ENCODE measurements at regions not wholly inside any gene's neighbourhood (a gene's known extent, or its start where the extent isn't known, plus 50 kb on each side); places are given as distances from the start of the nearest gene placed in this dataset.

GRCh38 chr4:32624943-32625603, 1904.9 kb downstream of the PCDH7 start:
- Histone ChIP-seq H3K36me3 (ENCODE audit: control insufficient read depth, insufficient read depth, low read length) (no peaks in the 10 kb centered on the region; the same call in 1 of the 2 replicates), H3K27ac (ENCODE audit: low read length) (no peak overlapping the region), H3K4me1 (ENCODE audit: control insufficient read depth, insufficient read depth, low read length) (no peaks in the 10 kb centered on the region), H3K27me3 (ENCODE audit: control insufficient read depth, insufficient read depth, low read length) (no peaks in the 10 kb centered on the region), H3K9me3 (ENCODE audit: control insufficient read depth, insufficient read depth, low read depth, low read length) (no peaks in the 10 kb centered on the region), H3K4me3 (ENCODE audit: low read depth in 2 of 2, low read length in 2 of 2) (no peak overlapping the region)
- CTCF ChIA-PET: no interaction called here
- POLR2A ChIA-PET: no interaction called here
- no peak for ATAC-seq
- no peak for DNase-seq (ENCODE audit: low read depth, low spot score)
- in situ Hi-C loops (cut with HindIII; ENCODE audit: low pct_unique_long_range_greater_than_20kb, low sequenced_read_pairs): no loop called here
- BruUV-seq (replicated peaks): no TSS peak
- intact Hi-C loops (cut with micrococcal nuclease; ENCODE audit: unreplicated experiment): no loop called here
- TF ChIP-seq CTCF (IDR thresholded peaks at IDR 0.05) (no peak), POLR2AphosphoS5 (IDR thresholded peaks at IDR 0.05; ENCODE audit: low read depth, low read length) (no peak), SIN3A (IDR thresholded peaks at IDR 0.05; ENCODE audit: borderline replicate concordance, insufficient read depth, low read depth, low read length) (no peak), TCF7L2 (IDR thresholded peaks at IDR 0.05; ENCODE audit: low read depth, low read length) (no peak)
- TF ChIP-seq, protein P1, sequence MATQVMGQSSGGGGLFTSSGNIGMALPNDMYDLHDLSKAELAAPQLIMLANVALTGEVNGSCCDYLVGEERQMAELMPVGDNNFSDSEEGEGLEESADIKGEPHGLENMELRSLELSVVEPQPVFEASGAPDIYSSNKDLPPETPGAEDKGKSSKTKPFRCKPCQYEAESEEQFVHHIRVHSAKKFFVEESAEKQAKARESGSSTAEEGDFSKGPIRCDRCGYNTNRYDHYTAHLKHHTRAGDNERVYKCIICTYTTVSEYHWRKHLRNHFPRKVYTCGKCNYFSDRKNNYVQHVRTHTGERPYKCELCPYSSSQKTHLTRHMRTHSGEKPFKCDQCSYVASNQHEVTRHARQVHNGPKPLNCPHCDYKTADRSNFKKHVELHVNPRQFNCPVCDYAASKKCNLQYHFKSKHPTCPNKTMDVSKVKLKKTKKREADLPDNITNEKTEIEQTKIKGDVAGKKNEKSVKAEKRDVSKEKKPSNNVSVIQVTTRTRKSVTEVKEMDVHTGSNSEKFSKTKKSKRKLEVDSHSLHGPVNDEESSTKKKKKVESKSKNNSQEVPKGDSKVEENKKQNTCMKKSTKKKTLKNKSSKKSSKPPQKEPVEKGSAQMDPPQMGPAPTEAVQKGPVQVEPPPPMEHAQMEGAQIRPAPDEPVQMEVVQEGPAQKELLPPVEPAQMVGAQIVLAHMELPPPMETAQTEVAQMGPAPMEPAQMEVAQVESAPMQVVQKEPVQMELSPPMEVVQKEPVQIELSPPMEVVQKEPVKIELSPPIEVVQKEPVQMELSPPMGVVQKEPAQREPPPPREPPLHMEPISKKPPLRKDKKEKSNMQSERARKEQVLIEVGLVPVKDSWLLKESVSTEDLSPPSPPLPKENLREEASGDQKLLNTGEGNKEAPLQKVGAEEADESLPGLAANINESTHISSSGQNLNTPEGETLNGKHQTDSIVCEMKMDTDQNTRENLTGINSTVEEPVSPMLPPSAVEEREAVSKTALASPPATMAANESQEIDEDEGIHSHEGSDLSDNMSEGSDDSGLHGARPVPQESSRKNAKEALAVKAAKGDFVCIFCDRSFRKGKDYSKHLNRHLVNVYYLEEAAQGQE (IDR thresholded peaks at IDR 0.05; ENCODE audit: insufficient read depth in 1 of 2, low read depth in 2 of 2, low read length in 1 of 2): no peak

DNA sequence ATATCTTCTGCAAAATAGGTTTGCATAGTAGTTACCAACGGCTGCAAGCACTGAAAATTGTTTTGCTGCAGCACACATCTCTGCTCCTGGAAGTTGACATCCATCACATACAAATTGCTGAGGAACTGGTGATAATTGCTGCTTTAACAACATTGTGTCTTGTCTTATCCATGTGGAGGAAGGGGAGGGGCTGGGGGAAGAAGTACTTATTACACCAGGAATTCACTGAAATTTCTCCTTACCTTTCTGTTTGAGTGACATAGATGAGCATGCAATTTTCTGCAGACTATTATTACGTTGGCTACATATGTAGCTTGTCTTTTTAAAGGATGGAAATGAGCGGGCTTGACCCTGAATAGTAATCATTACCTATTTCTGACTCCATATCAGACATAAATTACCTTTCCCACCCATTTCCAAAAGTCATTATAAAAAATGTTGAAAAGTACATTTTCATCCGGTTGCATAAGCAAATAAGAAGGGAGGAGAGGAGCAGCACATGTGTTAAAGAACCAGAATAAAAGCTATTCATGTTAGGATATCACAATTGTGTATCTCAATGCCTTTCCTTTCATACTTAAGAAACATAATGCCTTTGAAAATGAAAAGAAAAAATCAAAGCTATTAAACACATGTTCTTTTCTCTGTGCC, 1905.6 kb downstream of the PCDH7 start:
- intact Hi-C loops (cut with micrococcal nuclease; ENCODE audit: unreplicated experiment): no loop called here
- ATAC-seq: no peak
- TF ChIP-seq, protein P1 (IDR thresholded peaks at IDR 0.05; ENCODE audit: insufficient read depth in 1 of 2, low read depth in 2 of 2, low read length in 1 of 2): no peak
- TF ChIP-seq SIN3A (IDR thresholded peaks at IDR 0.05; ENCODE audit: borderline replicate concordance, insufficient read depth, low read depth, low read length): no peak
- TF ChIP-seq POLR2AphosphoS5 (IDR thresholded peaks at IDR 0.05; ENCODE audit: low read depth, low read length): no peak
- TF ChIP-seq TCF7L2 (IDR thresholded peaks at IDR 0.05; ENCODE audit: low read depth, low read length): no peak
- TF ChIP-seq CTCF (IDR thresholded peaks at IDR 0.05): no peak
- Histone ChIP-seq H3K9me3 (ENCODE audit: control insufficient read depth, insufficient read depth, low read depth, low read length) (no peaks in the 10 kb centered on the region), H3K4me3 (ENCODE audit: low read depth in 2 of 2, low read length in 2 of 2) (no peak overlapping the region), H3K27ac (ENCODE audit: low read length) (no peak overlapping the region), H3K36me3 (ENCODE audit: control insufficient read depth, insufficient read depth, low read length) (no peaks in the 10 kb centered on the region; the same call in 1 of the 2 replicates), H3K4me1 (ENCODE audit: control insufficient read depth, insufficient read depth, low read length) (no peaks in the 10 kb centered on the region), H3K27me3 (ENCODE audit: control insufficient read depth, insufficient read depth, low read length) (no peaks in the 10 kb centered on the region)
- BruUV-seq (replicated peaks): no TSS peak
- ChIA-PET POLR2A (no interaction called here), CTCF (no interaction called here)
- DNase-seq (ENCODE audit: low read depth, low spot score): no peak
- in situ Hi-C loops (cut with HindIII; ENCODE audit: low pct_unique_long_range_greater_than_20kb, low sequenced_read_pairs): no loop called here

Measured in Panc1 (cell line).